ENCODE measurements at regions not wholly inside any gene's neighbourhood (a gene's known extent, or its start where the extent isn't known, plus 50 kb on each side); places are given as distances from the start of the nearest gene placed in this dataset.

DNA sequence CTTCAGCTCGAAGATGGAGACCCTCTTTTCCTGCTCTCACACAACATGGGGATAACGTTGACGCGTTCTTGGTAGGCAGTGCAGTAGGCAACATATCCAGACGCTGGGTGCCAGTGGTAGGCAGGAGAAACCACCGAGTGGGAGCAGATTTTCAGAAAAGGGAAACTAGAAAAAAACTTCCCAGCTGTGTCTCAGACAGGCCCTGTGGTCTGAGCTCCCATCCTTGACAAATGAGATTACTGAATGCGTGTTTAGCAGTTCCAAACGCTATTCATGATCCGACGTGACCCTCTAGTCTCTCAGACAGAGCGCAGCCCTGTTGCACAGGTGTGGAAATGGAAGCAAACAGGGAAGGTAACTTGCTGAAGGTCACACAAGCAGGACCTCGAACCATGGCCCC is 83.9 kb upstream of the DUSP22 start:
- H3K9me3 ChIP-seq = no peaks in the 10 kb centered on the region
- DNase-seq = no peak
- H3K36me3 ChIP-seq = no peaks in the 10 kb centered on the region
- no peaks in the 10 kb centered on the region for H3K4me1 ChIP-seq
- 83 to 84% methylated on average over 12 of the region's 12 CpGs for WGBS, 2 donors
- H3K27ac ChIP-seq = no peak overlapping the region
- no peak overlapping the region for H3K4me3 ChIP-seq (replicated peaks in 1 of 3)
- intact Hi-C loops (cut with DNase I) = no loop called here
- TF ChIP-seq, protein P1, sequence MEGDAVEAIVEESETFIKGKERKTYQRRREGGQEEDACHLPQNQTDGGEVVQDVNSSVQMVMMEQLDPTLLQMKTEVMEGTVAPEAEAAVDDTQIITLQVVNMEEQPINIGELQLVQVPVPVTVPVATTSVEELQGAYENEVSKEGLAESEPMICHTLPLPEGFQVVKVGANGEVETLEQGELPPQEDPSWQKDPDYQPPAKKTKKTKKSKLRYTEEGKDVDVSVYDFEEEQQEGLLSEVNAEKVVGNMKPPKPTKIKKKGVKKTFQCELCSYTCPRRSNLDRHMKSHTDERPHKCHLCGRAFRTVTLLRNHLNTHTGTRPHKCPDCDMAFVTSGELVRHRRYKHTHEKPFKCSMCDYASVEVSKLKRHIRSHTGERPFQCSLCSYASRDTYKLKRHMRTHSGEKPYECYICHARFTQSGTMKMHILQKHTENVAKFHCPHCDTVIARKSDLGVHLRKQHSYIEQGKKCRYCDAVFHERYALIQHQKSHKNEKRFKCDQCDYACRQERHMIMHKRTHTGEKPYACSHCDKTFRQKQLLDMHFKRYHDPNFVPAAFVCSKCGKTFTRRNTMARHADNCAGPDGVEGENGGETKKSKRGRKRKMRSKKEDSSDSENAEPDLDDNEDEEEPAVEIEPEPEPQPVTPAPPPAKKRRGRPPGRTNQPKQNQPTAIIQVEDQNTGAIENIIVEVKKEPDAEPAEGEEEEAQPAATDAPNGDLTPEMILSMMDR (IDR thresholded peaks at IDR 0.05) = no peak
- TF ChIP-seq POLR2A (IDR thresholded peaks at IDR 0.05) = no peak
- no peaks in the 10 kb centered on the region for H3K27me3 ChIP-seq

DNA sequence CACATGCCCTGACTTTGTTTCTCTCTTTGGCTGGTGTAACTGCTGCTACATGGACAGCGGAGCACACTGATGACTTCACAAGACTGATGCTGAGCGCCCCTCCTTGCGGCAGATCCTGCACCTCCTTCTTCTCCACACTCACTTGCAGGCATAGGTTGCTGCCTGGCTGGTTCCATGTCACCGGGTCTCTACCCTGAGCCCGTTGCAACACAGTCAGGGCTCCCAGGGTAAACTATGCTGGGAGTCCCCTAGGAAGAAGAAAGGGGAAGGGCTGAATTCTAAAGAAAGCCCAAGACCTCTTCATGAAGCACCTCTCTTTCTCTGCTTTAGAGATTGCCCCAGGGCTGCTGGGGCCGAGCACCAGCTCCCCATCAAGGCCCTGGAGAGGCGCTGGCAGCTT is 83.3 kb upstream of the DUSP22 start:
- 80 to 91% methylated on average over 7 of the region's 7 CpGs for WGBS, 2 donors
- H3K9me3 ChIP-seq = no peaks in the 10 kb centered on the region
- no peaks in the 10 kb centered on the region for H3K27me3 ChIP-seq
- H3K4me1 ChIP-seq = no peaks in the 10 kb centered on the region
- TF ChIP-seq, protein P1 (IDR thresholded peaks at IDR 0.05) = no peak
- no peak for TF ChIP-seq POLR2A (IDR thresholded peaks at IDR 0.05)
- no peak overlapping the region for H3K27ac ChIP-seq
- H3K36me3 ChIP-seq = no peaks in the 10 kb centered on the region
- H3K4me3 ChIP-seq (replicated peaks in 1 of 3) = no peak overlapping the region
- intact Hi-C loops (cut with DNase I) = no loop called here
- DNase-seq = no peak

DNA sequence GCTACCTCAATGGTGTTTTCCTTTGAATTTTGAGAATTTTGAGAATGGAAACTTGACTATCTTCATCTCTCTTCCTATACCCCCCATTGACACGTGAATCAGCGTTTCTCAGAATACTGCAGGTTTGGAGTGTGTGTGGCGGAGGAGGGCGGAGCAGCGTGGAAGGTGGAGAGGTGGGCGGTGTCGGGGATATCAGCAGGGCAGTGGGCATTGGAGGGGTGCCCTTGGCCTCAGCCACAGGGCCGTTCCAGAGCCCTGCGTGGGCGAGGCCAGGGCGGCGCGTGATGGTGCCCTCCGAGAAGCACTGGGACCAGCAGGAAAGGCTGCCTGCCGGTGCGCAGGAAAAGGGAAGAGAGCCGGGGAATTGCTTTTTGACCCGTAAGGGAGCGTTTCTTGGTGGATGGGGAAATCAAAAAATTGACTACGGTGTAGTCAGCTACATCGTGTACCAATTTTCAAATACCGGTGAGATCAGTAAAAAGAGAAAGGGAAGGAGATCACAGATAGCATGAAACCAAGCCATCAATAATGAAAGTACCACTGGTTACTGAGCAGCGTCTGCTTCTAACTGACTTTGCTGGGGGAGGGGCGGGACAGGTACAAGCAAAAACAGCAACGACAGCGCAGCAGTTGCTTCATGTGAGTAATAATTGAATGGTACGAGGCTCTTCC is 82.7 kb upstream of the DUSP22 start:
- no peak for DNase-seq
- no peaks in the 10 kb centered on the region for H3K36me3 ChIP-seq
- H3K27me3 ChIP-seq = no peaks in the 10 kb centered on the region
- 84 to 89% methylated on average over 27 of the region's 27 CpGs for WGBS, 2 donors
- H3K9me3 ChIP-seq = no peaks in the 10 kb centered on the region
- intact Hi-C loops (cut with DNase I) = loop anchor here (10.0 kb wide), 1 partner anchor 175 kb away; no protein-coding TSS in a partner anchor
- H3K4me3 ChIP-seq (replicated peaks in 1 of 3) = no peak overlapping the region
- no peak overlapping the region for H3K27ac ChIP-seq
- no peaks in the 10 kb centered on the region for H3K4me1 ChIP-seq
- no peak for TF ChIP-seq POLR2A (IDR thresholded peaks at IDR 0.05)
- TF ChIP-seq, protein P1 (IDR thresholded peaks at IDR 0.05) = no peak

DNA sequence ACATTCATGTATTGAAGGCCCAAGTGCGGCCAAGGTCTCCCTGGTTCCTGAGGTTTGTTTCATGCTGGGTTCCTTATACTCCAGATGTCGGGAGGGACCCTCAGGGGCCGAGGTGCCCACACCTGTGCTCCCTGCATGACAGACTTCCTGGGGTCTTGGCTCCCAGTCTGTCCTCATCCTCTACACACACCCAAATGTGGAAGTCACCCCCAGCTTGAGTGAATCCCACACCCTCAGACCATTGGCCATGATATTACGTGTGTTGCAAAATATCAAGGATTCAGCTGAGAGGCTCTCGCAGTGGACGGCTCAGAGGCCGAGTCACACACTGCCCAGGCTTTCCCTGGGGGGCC is 82.2 kb upstream of the DUSP22 start:
- Histone ChIP-seq H3K9me3 (no peaks in the 10 kb centered on the region), H3K36me3 (no peaks in the 10 kb centered on the region), H3K27ac (no peak overlapping the region), H3K4me1 (no peaks in the 10 kb centered on the region), H3K27me3 (no peaks in the 10 kb centered on the region), H3K4me3 (replicated peaks in 1 of 3) (no peak overlapping the region)
- WGBS, 2 donors = 88 to 94% methylated on average over 7 of the region's 7 CpGs
- intact Hi-C loops (cut with DNase I) = loop anchor here (10.0 kb wide), 1 partner anchor 175 kb away; no protein-coding TSS in a partner anchor
- TF ChIP-seq, protein P1 (IDR thresholded peaks at IDR 0.05) = no peak
- no peak for TF ChIP-seq POLR2A (IDR thresholded peaks at IDR 0.05)
- DNase-seq = no peak

DNA sequence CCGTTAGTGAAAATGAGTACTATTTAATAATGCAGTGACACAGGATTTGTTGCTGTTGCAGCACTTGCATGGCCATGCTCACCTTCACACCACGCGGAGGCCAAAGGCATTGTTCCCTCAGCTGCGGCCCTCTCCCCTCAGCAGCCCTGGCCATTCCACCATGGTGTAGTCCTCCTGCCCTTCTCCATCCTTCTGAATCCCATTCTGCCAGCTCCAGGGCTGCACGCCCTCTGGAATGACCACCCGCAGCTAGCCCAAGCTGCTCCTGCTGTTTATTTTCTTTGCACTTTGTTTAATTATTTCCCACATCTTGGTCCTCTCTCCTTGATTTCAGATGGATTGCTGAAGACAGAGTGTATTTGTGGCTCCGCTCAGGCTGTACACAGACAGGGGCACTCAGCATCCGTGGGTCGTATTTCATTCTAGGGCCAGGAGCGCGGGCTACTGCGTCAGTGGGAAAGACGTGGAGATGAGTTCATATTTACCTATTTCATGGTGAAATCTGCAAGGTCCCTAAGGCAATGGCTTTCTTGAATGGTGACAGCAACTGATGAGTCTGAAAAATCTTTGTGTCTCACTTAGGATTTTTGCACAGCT is 81.4 kb upstream of the DUSP22 start:
- no peak for TF ChIP-seq POLR2A (IDR thresholded peaks at IDR 0.05)
- TF ChIP-seq, protein P1 (IDR thresholded peaks at IDR 0.05) = no peak
- no peak overlapping the region for H3K4me3 ChIP-seq (replicated peaks in 1 of 3)
- DNase-seq = no peak
- WGBS, 2 donors = 75 to 77% methylated on average over 13 of the region's 13 CpGs
- H3K27me3 ChIP-seq = no peaks in the 10 kb centered on the region
- intact Hi-C loops (cut with DNase I) = loop anchor here (10.0 kb wide), 1 partner anchor 174 kb away; no protein-coding TSS in a partner anchor
- no peaks in the 10 kb centered on the region for H3K4me1 ChIP-seq
- no peaks in the 10 kb centered on the region for H3K9me3 ChIP-seq
- H3K36me3 ChIP-seq = no peaks in the 10 kb centered on the region
- no peak overlapping the region for H3K27ac ChIP-seq
